Fibroblast of lung (primary cell): ENCODE measurements at regions not wholly inside any gene's neighbourhood (a gene's known extent, or its start where the extent isn't known, plus 50 kb on each side); places are given as distances from the start of the nearest gene placed in this dataset.

Experiments
- EZH2 ChIP-seq: IDR thresholded peaks from 2 replicates; pipeline ENCODE4 v1.5.1; 2012; ENCODE audit warnings: low read length, control low read depth, mild to moderate bottlenecking; ENCODE audit errors: missing control alignments
- TF ChIP-seq, protein P1 (sequence below), 2 donors: IDR thresholded peaks in 1 of 2; conservative IDR thresholded peaks in 1 of 2; 1 replicate in 1 of 2; 2 replicates in 1 of 2; pipeline ENCODE4 v1.5.1; 2011 to 2012; ENCODE audit warnings: low read length in 2 of 2, control low read depth in 1 of 2, inconsistent platforms in 1 of 2, low read depth in 1 of 2, mild to moderate bottlenecking in 1 of 2

DNA sequence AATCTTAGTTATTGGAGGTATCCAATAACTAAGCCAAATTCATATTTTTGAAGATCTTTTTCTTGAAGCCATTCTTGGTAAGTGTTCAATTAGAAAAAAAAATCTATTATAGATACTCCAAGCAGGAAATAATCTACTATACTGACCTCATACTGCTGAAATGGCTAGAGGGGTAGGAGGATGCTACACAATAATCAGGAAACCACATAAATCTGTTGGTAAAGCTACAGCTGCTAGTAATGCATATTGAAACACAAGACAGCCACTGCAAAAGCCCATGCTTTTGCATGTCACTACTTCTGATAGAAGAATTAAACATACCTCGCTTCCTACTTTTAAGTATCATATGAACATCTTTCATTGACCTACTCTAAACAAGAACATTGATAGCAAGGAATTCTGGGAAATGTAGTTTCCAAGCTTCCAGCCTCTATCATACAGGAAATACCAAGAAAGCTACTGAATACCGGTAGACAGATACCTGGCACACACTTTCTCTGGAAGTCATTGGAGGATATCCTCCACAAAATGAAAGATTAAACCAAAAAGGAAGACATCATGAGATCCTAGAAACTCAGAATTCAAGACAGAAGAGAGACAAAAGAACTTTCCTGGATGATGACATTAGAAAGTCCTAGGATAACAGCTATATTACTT, 103.0 kb upstream of the VAV3 start:
- TF ChIP-seq, protein P1, sequence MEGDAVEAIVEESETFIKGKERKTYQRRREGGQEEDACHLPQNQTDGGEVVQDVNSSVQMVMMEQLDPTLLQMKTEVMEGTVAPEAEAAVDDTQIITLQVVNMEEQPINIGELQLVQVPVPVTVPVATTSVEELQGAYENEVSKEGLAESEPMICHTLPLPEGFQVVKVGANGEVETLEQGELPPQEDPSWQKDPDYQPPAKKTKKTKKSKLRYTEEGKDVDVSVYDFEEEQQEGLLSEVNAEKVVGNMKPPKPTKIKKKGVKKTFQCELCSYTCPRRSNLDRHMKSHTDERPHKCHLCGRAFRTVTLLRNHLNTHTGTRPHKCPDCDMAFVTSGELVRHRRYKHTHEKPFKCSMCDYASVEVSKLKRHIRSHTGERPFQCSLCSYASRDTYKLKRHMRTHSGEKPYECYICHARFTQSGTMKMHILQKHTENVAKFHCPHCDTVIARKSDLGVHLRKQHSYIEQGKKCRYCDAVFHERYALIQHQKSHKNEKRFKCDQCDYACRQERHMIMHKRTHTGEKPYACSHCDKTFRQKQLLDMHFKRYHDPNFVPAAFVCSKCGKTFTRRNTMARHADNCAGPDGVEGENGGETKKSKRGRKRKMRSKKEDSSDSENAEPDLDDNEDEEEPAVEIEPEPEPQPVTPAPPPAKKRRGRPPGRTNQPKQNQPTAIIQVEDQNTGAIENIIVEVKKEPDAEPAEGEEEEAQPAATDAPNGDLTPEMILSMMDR (conservative IDR thresholded peaks at IDR 0.05 in 1 of 2, IDR thresholded peaks at IDR 0.05 in 1 of 2; ENCODE audit: low read depth in 1 of 2, low read length in 2 of 2): no peak
- no peak for TF ChIP-seq EZH2
